SW 1271 (cell line): ENCODE measurements at regions not wholly inside any gene's neighbourhood (a gene's known extent, or its start where the extent isn't known, plus 50 kb on each side); places are given as distances from the start of the nearest gene placed in this dataset.
"Not testable (repeated sequence)": the region's sequence is repeated elsewhere in the genome, so short reads cannot be mapped to it uniquely, and the experiment has no call there.

ENCODE experiments used
- DNase-seq, 2 experiments: peaks; one replicate each; lab custom pipeline; 2025; lab: John Stamatoyannopoulos, UW

DNA sequence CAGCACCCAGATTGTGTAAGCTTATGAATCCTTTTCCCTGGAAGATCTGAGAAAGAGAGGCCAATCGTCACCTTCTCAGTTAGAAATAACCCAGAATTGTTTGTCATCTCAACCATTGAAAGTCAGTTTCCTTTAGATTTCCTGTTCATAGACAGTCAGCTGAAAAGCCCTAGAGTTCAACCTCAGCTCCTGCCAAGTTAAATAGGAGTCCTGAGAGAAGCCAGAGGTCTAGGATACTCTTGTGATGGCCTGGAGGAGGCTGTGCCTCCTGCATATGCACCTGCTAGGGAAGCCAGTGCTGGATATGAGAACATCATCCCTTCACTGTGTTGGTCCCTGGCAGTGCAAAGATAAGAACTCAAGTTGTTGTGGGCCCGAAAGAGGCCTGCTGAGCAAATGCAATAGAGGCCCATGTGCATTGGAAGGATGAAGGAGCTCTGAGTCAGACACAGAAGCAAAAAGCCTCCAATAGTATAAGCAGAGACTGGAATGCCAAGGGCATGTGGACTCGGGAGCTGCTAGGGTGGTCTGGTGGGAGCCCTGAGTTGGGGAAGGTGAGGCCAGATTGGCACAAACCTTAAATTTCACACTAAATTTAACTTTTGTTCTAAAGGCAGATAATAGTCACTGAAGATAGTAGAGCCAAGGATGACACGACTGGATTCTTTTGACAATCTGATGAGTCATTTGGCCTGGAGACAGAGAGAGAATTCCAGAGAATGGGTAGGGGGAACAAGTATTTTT is 520.9 kb upstream of the CDH5 start:
- DNase-seq: no peak

DNA sequence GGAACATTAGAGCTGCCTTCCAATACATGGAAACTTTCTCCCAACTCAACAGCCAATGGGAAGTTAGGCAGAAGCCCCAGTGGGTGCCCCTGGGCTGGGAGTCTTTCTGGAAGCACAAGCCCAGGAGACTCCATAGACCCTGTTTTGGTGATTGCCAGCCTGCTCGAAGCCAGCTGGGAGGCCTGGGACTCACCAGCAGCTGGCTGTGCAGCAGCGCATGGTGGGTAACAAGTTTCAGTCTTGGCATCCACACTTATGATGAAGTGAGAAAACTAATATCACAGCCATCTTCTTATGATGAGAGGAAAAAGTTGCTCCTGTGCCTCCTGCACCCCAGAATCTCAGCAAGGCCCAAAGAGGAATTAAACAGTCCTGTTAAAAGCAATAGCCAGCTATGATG is 522.5 kb upstream of the CDH5 start:
- DNase-seq: no peak

DNA sequence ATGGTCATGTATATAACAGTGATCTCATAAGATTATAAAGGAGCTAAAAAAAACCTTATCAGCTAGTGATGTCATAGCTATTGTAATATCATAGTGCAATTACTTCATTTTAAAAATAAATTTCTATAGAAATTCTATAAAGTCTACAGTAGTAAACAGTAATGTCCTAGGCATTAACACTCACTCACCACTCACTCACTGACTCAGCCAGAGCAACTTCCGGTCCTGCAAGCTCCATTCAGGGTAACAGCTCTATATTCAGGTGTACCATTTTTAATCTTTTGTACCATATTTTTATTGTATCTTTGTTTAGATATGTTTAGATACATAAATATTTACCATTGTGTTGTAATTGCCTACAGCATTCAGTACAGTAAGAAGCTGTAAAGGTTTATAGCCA is 524.4 kb upstream of the CDH5 start:
- DNase-seq: no peak

DNA sequence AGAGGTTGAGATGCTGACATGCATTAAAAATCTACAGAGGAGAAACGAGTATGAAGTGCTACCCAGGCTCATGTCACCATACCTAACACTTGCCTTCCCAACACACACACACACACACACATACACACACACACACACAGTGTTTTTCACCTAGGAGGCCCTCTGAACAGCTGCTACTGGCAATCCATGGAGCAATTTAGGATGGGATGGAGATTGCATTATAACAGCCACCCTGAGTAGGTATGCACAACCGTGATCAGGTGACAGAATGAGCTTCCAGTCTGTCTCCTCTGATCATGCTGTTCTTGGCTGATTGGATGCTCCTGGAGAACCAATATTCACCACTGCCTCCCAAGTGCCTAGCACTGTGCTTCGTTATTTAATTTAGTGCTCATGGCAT is 528.5 kb upstream of the CDH5 start:
- no peak for DNase-seq

DNA sequence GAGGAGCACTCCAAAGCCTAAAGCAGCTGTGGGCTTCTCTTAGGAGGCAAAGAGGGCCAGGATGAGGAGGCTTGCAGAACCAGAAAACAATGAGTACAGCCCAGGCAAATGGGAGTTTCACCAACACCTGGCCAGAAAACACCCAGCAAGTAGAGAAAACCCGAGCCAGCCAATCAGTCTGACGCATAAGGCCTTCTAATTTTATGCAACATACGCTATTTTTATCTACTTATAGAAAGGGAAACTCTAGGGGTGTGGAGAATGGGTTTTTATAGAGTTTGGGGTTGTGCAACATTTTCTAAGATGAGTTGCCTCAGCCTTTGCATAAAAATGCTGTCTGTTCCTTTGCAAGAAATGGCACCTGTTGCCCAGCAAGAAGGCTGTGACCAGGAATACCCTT is 529.0 kb upstream of the CDH5 start:
- DNase-seq: no peak

DNA sequence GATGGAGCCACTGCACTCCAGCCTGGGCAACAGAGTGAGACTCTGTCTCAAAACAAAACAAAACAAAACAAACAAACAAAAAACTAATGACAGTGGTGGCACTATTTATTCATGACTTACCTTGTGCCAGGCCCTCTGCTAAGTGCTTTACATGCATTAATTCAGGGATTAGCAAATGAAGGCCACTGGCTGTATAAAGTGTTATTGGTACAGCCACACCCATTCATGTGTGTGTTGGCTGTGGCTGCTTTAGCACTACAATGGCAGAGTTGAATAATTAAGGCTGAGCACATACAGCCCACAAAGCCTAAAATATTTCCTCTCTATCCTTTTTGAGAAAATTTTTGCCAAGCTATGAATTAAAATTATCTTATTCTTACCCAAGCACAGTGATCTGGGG is 531.8 kb upstream of the CDH5 start:
- DNase-seq: no peak

DNA sequence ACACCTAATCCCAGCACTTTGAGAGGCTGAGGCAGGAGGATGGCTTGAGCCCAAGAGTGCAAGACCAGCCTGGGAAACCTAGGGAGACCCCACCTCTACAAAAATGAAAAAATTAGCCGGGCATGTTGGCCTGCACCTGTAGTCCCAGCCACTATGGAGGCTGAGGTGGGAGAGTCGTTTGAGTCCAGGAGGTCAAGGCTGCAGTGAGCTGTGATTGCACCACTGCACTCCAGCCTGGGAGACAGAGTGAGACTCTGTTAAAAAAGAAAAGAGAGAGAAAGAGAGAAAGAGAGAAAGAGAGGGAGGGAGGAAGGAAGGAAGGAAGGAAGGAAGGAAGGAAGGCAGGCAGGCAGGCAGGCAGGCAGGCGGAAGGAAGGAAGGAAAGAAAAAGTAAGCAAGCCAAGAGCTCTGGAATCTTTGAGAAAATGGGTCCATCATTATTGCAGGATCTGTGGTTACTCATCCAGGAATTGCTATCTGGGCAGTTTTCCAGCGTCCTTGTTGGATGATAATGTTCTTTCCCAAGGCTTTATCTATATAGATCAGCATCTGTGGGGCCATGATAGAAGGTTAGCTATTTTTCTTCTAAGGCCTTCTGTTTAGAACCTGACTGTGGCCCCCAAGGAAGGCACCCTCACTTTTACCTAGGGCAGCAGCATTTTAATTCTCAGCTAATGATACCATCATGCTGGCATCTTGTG is 533.2 kb upstream of the CDH5 start:
- DNase-seq: no peak

DNA sequence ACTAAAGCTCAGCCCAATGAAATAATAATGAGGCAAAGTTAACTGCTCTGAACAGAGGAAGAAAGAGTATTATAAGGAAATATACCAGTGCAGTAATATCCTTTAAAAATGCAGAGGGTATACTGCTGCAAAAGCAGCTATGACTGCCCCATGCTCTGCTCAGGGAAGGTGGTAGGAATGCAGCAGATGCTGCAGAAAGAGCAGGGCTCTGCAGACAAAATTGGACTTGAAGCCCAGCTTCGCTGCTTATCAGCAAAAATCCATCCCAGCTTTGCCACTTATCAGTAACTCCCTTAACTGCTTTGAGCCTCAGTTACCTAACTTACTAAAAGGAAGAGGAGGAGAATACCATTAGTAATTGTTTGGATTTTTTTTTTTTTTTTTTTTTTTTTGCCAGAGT is 533.8 kb upstream of the CDH5 start:
- DNase-seq: no peak

DNA sequence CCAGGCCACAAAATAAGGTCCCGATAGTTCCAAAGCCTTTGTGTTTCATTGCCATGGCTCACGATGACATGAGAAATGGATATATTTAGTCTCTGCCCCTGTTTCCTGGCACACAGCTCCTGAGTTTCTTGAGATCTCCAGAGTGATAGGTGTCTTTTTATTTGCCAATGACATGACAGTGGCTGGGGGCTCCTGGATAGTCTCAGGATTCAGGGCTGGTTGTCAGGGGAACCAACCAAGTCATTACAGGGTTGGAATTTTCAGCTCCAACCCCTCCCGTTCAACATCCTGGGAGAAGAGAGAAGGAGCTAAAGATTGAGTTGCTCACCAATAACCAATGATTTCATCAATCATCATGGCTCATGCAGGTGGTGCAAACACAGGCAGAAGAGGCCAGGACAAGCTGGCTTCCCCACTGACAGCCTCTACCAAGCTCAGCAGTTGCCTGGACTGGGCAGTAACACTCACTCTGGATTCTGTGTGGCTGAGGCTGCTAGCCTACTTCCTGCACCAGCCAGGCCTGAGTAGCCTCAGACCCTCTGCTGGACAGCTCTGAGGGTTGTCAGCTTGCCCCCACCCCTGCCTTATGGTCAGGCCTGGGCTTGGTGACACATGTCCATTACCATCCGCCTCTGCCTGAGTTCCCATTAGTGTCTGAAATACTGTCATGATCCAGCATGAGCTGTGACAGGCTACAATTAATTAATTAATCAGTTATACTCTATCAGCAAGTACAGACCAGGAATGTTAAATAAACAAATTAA is 534.4 kb upstream of the CDH5 start:
- no peak for DNase-seq

DNA sequence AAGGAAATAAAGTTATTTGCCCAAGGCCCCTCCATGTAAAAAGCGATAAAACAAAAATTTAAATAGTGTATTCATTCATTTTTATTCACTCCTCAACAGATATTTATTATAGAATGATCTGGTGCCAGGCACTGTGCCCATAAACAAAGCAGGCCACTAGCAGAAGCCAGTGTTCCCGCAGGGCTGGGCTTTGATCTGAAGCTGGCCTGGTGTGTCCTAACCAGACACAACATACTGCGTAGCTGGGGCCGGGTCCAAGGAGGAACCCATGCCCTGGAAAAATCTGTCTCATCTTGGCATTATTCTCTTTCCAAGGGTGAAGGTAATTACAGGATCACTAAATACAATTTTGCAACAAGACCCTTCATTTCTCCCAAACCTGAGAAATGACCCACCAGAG is 537.4 kb upstream of the CDH5 start:
- DNase-seq: no peak

DNA sequence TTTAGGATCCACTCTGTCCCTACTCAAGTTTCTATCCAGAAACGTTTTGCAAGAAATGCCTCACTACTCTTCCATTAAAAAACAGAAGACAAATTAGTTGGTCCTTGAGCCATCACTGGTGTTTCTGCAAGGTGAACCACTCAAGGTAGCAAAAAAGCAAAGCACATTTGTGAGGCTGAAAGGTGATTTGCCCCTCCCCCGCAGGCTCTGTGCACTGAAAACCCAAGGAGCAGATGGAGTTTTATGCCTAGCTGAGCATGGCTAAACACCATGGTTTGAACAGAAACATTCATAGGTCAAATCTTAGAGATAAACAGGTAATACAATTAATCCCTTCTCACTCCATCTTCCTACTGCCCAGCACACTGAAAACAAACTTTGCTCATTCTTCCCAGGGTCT is 538.2 kb upstream of the CDH5 start:
- no peak for DNase-seq

DNA sequence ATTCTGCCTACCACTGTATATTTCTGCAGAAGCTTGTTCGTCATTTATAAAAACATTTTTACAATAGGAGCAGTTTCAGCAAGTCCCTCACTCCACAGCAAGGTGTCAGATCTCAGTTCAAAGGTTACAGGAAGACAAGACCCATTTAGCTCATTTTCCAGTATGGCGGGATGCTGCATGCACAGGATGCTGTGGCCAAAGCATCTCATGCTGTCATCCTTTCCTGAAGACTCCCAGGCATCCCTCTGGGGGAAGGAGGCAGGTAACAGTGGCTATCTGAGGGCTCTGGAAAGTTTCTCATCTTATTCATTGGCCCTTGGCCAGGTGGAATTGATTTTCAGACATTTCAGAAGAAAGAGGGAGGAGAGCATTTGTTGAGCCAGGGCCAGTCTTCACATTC is 539.3 kb upstream of the CDH5 start:
- no peak for DNase-seq

DNA sequence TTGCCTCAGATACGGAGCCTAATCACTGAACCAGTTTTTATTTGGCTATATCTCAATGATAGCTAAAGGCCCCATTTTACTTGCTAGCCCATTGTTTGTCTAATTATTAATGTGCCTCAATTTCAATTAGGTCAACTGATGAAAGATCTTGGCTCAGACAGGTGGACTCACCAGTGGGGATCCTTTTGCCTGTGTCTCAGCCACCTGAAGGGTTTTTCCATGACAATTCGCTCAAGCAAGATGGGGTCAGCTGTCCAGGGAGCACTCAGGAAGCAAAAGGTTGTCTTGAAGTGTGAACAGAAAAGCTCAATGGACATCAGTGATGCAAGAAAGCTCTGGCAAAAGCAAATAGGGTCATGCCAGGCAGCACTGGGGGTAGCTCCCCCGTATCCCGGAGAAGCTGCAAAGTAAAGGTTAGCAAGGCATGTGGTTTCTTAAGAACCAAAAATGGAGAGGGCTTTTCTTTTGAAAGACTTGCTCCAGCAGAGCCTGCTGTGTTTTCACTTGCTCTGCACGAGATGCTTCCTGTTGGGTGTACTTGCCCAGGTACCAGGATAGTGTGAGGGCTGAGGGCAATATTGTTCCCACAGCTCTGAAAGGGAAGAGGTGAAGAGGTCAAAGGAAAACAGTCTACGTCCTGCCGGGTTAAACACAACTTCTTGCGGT is 541.2 kb upstream of the CDH5 start:
- no peak for DNase-seq

DNA sequence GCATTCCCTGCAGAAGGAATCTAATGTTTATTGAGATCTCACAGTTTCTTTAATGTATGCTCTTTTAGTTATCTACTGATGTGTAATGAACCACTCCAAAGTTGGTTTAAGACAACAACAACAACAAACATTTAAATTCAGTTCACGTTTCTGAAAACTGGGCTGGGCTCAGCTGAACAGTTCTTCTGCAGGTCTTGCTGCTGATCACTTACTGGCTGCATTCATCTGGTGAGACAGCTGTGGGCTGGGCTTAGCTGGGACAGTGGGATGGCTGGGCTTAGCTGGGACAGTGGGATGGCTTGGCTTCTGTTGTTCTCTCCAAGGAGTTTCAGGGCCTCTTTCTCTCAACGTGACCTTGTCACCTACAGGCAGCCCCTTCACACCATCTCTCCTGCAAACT is 544.3 kb upstream of the CDH5 start:
- DNase-seq: no peak

DNA sequence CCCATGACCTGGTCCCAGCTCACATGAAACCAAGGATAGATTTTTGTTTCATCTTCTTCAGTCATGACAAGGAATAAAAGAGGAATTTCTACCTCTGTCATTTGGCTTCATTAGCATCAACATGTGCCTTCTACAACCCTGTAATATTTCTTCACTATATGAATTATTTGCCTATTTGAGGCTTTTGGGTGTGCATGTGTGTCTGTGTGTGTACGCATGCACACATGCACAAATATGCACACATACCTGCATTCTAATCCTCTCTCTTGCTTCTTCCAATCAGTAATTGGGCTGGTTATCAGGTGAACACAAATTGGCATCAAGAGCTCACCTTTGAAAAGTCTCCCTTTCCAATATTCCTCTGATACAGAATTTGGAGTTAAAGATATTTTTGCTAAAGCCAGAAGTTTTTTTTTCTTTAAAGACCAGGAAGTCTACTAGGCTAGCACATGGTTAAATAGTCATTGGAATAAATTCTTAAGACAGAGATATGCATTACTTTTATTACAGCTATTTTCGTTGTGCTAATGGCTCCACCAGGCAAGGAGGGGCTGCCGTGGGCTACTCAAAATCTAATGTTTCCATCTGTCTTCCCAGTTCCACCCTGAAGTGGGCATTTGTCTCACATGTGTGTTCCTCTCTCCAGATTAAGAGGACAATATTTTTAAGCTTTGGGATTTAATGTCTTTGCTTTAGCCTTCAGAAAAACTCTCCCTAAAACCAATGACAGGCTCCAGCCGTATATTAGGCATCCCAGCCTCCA is 547.2 kb upstream of the CDH5 start:
- no peak for DNase-seq

DNA sequence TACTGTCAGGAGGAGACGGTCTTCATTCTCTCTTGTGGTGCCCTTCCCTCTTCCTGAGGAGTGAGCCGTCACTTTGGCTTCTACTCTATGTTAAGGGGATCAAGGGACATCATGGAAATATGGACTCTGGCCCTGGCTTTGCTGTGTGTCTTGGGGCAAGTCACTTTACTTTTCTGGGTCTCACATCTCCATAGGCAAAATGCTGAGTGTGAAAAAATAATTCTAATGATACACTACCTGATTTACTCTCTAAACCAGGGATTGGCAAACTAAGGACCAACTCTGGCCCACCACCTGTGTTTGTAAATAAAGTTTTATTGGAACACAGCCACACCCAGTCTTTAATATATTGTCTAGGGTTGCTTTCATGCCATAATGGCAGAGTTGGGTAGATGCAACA is 548.7 kb upstream of the CDH5 start:
- DNase-seq: no peak

DNA sequence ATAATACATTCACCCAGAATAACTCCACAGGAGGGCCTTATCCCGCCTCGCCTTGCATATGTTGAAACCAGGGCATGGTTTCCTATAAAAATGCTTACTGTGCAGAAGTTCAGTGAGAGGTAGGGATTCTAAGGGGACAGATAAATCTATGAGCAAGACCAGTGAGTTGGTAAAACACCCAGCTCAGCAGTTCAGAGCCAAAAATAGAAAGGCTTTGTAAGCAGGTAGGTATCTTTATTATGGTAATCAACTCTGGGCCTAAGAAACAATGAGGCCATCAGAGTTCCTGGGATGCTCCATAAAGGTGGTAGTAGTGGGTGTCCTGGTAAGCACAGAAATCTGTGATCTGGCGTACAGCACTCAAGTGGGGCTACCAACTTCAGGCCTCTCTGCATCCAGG is 549.4 kb upstream of the CDH5 start:
- no peak for DNase-seq

DNA sequence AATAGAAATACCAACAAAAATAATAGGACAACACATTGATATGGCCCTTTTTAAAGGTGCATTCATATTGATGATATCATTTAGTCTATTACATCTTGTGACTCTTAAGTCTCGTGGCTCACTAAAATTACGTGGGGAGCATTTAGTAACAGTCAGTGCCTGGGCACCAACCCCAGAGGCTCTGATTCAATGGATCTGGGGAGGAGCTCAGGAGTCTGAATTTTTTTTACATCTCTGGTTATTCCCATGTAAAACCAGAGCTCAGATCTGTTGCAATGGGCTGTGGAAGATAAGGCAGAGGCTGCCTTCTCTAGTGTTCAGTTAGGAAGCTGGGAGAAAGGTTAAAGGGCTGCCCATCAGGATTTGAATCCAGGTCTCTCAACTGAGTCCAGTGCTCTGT is 549.9 kb upstream of the CDH5 start:
- DNase-seq: no peak

DNA sequence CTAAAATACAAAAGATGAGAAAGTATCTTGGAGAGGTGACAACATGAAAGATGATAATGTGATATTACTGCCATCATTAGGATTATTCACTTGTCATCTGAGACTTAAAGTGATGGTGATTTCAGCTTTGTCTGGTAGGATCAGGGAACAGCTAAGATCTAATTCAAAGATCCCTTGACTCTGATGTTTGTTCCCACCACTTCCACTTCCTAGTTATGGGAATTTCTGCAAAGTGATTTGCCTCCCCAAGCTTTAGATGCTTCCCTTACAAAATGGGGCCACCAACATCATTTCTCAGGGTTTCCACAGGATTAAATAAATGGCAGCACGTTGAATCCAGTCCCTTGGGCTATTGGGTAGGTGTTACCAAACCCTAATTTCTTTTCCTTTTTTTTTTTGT is 550.8 kb upstream of the CDH5 start:
- no peak for DNase-seq

DNA sequence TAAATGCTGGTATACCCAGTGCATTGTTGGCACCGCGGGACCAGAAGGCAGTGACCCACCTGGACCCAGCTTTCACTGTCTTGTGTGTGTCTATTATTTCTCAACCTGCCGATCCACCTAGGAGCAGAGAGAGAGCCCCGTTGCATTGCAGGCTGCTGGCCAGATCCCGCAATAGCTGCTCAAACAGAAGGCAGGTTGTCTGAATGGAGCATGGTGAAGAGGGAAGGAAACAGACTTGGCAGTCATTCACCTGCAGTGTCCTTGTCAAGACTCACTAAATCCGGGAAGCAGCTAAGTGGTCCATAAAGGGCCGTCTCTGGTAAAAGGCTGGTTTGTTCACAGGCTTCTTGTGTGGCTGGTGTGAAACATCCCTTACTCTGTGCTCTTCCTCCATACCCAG is 552.6 kb upstream of the CDH5 start:
- not testable (repeated sequence) for DNase-seq

DNA sequence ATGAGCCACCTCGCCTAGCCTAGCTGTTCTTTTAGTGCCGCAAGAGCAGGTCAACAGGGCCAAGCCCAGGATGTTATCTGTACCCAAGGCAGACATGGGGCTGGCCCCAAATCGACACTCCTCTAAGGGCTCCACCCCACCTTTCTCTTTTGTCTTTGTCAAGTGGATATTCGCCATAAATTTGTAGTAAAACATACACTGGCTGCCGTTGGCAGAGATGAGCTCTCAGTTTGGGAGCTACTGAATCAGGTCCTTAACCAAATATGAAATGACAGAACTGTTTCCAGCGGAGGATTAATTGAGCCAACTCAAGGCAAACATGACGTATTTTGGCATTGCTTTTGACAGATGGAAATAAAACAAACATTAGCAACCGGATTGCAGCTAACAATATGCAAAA is 556.9 kb upstream of the CDH5 start:
- no peak for DNase-seq

DNA sequence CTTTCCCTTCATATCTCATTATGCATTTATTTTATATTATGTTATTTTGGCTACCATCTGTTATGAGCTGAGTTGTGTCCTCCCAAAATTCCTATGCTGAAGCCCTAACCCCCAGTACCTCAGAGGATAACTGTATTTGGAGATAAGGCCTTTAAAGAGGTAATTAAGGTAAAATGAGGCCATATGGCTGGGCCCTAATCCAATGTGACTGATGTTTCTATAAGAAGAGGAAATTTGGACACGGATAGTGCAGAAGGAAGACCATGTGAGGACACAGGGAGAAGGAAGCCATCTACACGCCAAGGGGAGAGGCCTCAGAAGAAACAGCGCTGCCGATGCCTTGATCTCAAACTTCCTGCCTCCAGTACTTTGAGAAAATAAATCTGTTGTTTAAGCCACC is 557.7 kb upstream of the CDH5 start:
- no peak for DNase-seq
